ENCODE measurements at regions not wholly inside any gene's neighbourhood (a gene's known extent, or its start where the extent isn't known, plus 50 kb on each side); places are given as distances from the start of the nearest gene placed in this dataset.
"Not testable (repeated sequence)": the region's sequence is repeated elsewhere in the genome, so short reads cannot be mapped to it uniquely, and the experiment has no call there.

- DNase-seq (ENCODE audit: low read depth): no peak
These were observed 580.4 kb downstream of the UQCRFS1 start for GRCh38 chr19:28632371-28633080.

DNA sequence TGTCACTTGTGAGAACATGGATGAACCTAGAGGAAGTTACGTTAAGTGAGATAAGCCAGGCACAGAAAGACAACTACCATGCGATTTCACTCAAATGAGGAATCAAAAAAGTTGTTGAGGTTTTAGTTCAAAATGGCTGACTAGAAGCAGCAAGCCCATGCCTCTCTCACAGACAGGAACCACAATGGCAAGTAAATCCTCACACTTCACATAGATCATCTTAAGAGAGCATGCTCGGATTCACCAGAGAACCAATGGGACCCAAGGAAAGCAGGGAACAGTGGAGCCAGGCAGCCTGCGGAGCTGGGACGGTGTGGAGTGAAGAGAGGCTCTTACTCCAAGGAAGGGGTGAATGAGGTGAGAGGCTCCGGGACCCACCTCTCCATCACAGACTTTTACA lies 581.0 kb downstream of the UQCRFS1 start:
- DNase-seq (ENCODE audit: low read depth): no peak

GRCh38 chr19:28627669-28628068 lies 585.3 kb downstream of the UQCRFS1 start:
- no peak for DNase-seq (ENCODE audit: low read depth)

DNA sequence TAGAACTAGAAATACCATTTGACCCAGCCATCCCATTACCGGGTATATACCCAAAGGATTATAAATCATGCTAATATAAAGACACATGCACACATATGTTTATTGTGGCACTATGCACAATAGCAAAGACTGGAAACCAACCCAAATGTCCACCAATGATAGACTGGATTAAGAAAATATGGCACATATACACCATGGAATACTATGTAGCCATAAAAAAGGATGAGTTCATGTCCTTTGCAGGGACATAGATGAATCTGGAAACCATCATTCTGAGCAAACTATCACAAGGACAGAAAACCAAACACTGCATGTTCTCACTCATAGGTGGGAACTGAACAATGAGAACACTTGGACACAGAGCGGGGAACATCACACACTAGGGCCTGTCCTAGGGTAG lies 586.5 kb downstream of the UQCRFS1 start:
- not testable (repeated sequence) for DNase-seq (ENCODE audit: low read depth)

DNA sequence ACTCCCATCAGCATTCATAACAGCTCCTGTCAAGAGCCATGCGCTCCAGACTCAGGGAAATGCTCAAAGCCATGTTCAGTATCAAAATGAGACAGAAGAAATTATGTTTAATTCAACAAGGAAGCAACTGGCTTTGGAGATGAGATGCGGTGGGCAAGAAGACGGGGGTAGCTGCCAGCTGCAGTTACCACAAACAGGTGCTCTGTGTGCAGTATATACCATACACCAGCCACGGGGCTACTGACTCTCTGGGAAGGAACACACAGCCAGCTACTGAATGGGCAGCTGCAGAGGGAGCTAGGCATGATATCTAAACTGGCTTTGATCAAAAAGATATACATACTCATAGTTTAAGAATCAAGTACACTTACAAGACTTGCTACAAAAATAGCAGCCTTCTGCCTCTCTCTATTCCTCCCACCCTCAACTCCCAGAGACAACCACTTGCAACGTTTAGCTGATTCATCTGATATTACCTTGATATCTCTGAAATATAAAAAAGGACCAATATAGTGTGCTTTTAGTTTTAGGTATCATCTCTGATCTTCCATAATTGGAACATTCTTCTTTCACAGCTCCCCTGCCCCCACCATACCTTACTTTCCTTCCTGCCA lies 593.0 kb downstream of the UQCRFS1 start:
- DNase-seq (ENCODE audit: low read depth): no peak

DNA sequence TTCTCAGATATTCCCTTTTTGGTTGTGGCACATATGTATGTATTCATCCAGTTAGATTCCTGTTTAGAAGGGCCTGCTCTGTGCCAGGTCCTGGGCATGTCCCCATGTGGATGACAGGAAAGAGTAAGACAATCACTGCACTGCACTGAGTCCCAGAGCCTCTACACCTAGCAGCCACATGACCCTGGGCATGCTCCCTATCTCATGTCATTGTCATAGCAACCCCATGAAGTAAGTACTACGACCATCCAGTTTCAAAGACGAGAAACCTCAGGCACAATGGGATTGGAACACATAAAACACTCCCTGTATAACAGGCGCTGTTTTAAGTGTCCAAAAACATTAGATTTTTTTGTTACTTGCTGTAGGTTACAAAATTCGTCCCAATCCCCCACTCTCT lies 594.4 kb downstream of the UQCRFS1 start:
- DNase-seq (ENCODE audit: low read depth): no peak

- DNase-seq (ENCODE audit: low read depth): no peak
These were observed 597.0 kb downstream of the UQCRFS1 start for GRCh38 chr19:28615966-28616365.

DNA sequence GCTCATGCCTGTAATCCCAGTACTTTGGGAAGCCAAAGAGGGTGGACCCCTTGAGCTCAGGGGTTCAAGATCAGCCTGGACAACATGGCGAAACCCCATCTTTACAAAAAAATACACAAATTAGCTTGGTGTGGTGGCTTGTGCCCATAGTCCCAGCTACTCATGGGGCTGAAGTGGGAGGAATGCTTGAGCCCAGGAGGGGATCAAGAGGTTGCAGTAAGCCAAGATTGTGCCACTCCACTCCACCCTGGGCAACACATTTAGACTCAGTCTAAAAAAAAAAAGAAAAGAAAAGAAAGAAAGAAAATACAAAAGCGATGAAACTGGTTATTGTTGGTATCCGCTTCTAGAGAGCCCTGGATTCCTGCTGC lies 597.4 kb downstream of the UQCRFS1 start:
- DNase-seq (ENCODE audit: low read depth): no peak

GRCh38 chr19:28614634-28615545 lies 598.1 kb downstream of the UQCRFS1 start:
- no peak for DNase-seq (ENCODE audit: low read depth)

GRCh38 chr19:28612275-28612769 lies 600.6 kb downstream of the UQCRFS1 start:
- DNase-seq (ENCODE audit: low read depth): no peak

GRCh38 chr19:28611227-28611914 lies 601.6 kb downstream of the UQCRFS1 start:
- DNase-seq (ENCODE audit: low read depth): not testable (repeated sequence)

- no peak for DNase-seq (ENCODE audit: low read depth)
These were observed 602.2 kb downstream of the UQCRFS1 start for GRCh38 chr19:28610731-28611130.

- no peak for DNase-seq (ENCODE audit: low read depth)
These were observed 603.0 kb downstream of the UQCRFS1 start for GRCh38 chr19:28609944-28610343.

DNA sequence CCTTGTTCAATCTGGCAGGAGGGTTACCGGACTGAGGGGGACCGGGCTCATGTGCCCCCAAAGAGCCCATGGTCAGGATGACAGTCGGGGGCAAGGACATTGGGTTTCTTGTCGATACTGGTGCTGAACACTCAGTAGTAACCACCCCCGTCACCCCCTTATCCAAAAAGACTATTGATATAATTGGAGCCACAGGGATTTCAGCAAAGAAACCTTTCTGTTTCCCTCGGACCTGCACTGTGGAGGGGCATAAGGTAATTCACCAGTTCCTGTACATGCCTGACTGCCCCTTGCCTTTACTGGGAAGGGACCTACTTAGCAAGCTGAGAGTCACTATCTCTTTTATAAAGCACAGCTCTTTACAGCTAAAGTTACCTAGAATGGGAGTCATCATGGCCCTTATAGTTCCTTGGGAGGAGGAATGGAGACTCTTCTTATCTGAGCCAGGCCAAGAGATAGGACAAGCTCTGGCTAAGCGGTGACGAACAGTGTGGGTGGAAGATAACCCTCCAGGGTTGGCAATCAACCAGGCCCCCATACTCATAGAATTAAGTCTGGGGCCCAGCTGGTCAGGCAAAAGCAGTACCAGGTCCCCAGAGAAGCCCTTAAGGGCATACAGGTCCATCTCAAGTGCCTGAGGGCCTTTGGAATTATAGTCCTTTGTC lies 603.7 kb downstream of the UQCRFS1 start:
- no peak for DNase-seq (ENCODE audit: low read depth)

- no peak for DNase-seq (ENCODE audit: low read depth)
These were observed 604.7 kb downstream of the UQCRFS1 start for GRCh38 chr19:28608292-28608691.

DNA sequence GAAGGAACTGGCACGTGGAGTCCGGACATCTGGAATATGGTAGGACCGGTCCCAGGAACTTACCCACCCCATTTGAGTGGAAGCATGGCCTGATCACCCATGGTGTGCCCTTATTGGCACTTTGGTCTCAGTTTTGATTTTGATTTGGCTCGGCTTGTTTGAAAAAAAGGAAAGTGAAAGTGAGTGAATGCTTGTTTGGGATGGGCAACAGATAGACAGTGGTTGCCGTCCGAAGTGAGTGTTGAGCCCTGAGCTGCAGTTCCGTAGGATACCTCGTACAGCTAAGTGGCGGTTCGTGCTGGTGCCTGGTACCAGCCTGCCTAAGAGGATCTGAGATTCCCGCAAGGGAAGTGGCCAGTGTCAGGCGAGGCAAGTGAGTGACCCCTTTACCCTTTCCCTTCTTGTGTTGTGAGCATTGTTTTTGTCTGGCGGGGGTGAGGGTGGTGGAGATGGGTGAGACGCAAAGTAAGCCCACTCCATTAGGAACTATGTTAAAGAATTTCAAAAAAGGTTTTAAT lies 605.8 kb downstream of the UQCRFS1 start:
- no peak for DNase-seq (ENCODE audit: low read depth)

DNA sequence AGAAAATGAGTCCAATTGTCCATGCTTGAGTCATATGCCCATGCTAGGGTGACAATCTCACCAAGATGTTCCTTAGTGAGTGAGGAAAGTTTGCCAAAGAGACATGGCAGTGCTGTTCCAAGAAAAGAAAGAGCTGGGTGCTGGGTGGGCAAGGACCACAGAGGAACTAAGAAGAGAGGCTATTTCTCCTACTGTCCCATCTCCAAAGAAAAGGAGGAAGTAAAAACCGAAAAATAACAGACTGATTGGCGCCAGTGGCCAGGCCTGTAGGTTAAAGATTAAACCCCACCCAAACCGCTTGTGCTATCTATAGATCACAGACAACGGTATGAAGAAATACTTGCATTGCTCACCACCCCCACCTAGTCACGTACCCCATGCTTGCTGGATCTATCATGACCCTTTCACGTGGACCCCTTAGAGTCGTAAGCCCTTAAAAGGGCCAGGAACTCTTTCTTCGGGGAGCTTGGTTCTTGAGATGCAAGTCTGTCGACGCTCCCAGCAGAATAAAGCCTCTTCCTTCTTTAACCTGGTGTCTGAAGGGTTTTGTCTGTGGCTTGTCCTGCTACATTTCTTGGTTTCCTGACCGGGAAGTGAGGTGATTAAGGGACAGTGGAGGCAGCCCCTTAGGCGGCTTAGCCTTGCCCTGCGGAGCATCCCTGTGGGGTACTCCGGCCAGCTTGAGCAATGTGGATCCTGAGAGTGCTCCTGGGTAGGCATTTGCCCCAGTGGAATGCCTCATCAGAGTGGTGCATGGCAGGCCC lies 606.5 kb downstream of the UQCRFS1 start:
- no peak for DNase-seq (ENCODE audit: low read depth)

DNA sequence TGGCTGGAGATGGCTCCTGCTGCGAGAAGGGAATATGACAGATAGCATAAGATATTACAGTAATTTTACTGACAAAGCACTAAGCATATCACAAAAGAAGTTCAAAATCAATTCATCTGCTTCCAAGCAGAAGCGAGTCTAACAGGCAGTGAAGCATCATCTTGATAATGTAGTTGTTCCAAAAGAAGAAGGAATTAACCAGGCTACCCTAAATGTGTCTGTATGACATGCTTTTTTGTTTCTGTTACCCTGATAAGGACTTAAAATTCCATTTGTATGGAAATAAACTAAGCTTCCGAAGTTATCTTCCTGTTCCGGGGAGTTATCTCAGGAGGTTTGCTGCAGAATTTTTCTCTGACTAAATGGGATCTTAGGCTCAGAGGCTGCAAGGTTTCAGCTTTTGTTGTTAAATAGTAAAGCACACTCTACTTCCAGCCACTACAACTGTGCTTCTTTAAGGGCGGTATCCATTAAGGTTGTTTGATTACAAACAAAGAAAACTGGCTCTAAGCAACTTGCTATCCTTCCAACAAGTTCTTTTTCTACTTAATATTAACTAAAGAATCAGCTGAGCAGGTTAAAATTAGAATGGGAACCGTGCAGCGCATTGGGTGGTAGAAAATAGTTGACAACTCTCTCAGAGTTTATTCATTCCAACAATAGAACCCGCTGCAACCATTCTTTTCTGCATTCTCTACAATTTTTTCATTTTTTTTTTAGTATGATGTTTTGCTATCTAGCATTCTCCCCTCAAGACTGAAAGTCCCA lies 607.3 kb downstream of the UQCRFS1 start:
- no peak for DNase-seq (ENCODE audit: low read depth)

- DNase-seq (ENCODE audit: low read depth): no peak
These were observed 609.5 kb downstream of the UQCRFS1 start for GRCh38 chr19:28603453-28603852.

Measured in activated T-helper 1 cell treated with Interleukin-2 at 50 U/mL for 16 hours (primary cell).